ENCODE measurements at regions not wholly inside any gene's neighbourhood (a gene's known extent, or its start where the extent isn't known, plus 50 kb on each side); places are given as distances from the start of the nearest gene placed in this dataset.

- Histone ChIP-seq H3K79me2 (ENCODE audit: low read length) (no peaks in the 10 kb centered on the region), H3K27ac (ENCODE audit: low read length) (no peak overlapping the region), H3K9me2 (replicated peaks; ENCODE audit: low read length) (no peaks in the 10 kb centered on the region), H3K4me2 (ENCODE audit: low read length) (no peak overlapping the region), H3K4me1 (ENCODE audit: insufficient read depth, low read length) (no peaks in the 10 kb centered on the region), H3K4me3 (ENCODE audit: low read length) (no peak overlapping the region), H3K9me3 (ENCODE audit: low read length) (no peaks in the 10 kb centered on the region), H2AFZ (ENCODE audit: low read length) (no peak overlapping the region), H3K36me3 (ENCODE audit: low read depth, low read length) (no peaks in the 10 kb centered on the region), H4K20me1 (ENCODE audit: low read length) (no peaks in the 10 kb centered on the region), H3K27me3 (ENCODE audit: low read length) (no peaks in the 10 kb centered on the region), H3F3A (ENCODE audit: low read length, unreplicated experiment) (no peaks in the 10 kb centered on the region), H3K9ac (ENCODE audit: low read length) (no peak overlapping the region)
- intact Hi-C loops (cut with micrococcal nuclease) = no loop called here
- no peak for ATAC-seq
- POLR2A ChIA-PET (ENCODE audit: unreplicated experiment) = no interaction called here
- DNase-seq = no peak
- no TSS peak for BruUV-seq (replicated peaks)
- TF ChIP-seq EZH2phosphoT487 (IDR thresholded peaks at IDR 0.05; ENCODE audit: borderline replicate concordance, low read length) (no peak), CTCF (conservative IDR thresholded peaks at IDR 0.05; ENCODE audit: low read depth, low read length) (no peak), EZH2 (IDR thresholded peaks at IDR 0.05; ENCODE audit: low read length, unreplicated experiment) (no peak)
- CTCF ChIA-PET = no interaction called here
Observed at GRCh38 chr6:66481216-66481615, 774.2 kb upstream of the EYS start.

GRCh38 chr6:66478705-66479104 lies 771.7 kb upstream of the EYS start:
- no peaks in the 10 kb centered on the region for H3K4me1 ChIP-seq (ENCODE audit: insufficient read depth, low read length)

More at GRCh38 chr6:66478705-66479104, 771.7 kb upstream of the EYS start:
- Histone ChIP-seq H4K20me1 (ENCODE audit: low read length) (no peaks in the 10 kb centered on the region), H3K27me3 (ENCODE audit: low read length) (no peaks in the 10 kb centered on the region), H3K79me2 (ENCODE audit: low read length) (no peaks in the 10 kb centered on the region), H3K36me3 (ENCODE audit: low read depth, low read length) (no peaks in the 10 kb centered on the region), H3K9me2 (replicated peaks; ENCODE audit: low read length) (no peaks in the 10 kb centered on the region), H2AFZ (ENCODE audit: low read length) (no peak overlapping the region), H3K9ac (ENCODE audit: low read length) (no peak overlapping the region), H3F3A (ENCODE audit: low read length, unreplicated experiment) (no peaks in the 10 kb centered on the region), H3K4me3 (ENCODE audit: low read length) (no peak overlapping the region), H3K27ac (ENCODE audit: low read length) (no peak overlapping the region), H3K9me3 (ENCODE audit: low read length) (no peaks in the 10 kb centered on the region), H3K4me2 (ENCODE audit: low read length) (no peak overlapping the region)
- ATAC-seq (no peak), DNase-seq (no peak)
- POLR2A ChIA-PET (ENCODE audit: unreplicated experiment) = no interaction called here
- intact Hi-C loops (cut with micrococcal nuclease) = no loop called here
- CTCF ChIA-PET = no interaction called here
- TF ChIP-seq EZH2 (IDR thresholded peaks at IDR 0.05; ENCODE audit: low read length, unreplicated experiment) (no peak), EZH2phosphoT487 (IDR thresholded peaks at IDR 0.05; ENCODE audit: borderline replicate concordance, low read length) (no peak), CTCF (conservative IDR thresholded peaks at IDR 0.05; ENCODE audit: low read depth, low read length) (no peak)
- no TSS peak for BruUV-seq (replicated peaks)
